ENCODE measurements at regions not wholly inside any gene's neighbourhood (a gene's known extent, or its start where the extent isn't known, plus 50 kb on each side); places are given as distances from the start of the nearest gene placed in this dataset.

DNA sequence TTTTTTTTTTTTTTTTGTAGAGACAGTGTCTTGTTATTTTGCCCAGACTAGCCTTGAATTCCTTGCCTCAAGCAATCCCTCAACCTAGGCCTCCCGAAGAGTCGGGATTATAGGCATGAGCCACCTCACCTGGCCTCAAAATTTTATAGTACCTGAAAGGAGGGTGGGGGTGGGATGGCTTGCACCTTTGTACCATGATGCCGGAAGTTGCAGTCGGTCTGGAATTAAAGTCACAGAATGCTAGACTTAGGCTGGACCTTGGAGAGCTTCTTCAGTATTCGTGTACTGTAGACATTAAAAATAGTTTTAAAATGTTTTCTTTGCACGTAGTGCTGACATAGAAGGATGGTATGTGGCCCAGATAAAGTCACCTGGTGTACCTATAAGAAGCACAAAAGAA, 280.9 kb downstream of the STIM2 start:
- Mint-ChIP-seq H3K27me3 (ENCODE audit: low read depth) (peaks cover 2% of the 10 kb centered on the region), H3K9me3 (peaks cover 4% of the 10 kb centered on the region), H3K36me3 (ENCODE audit: insufficient read depth) (no peaks in the 10 kb centered on the region), H3K4me1 (ENCODE audit: low read depth) (no peaks in the 10 kb centered on the region), H3K4me3 (no peak overlapping the region)
- DNase-seq (no peak), ATAC-seq (no peak)

DNA sequence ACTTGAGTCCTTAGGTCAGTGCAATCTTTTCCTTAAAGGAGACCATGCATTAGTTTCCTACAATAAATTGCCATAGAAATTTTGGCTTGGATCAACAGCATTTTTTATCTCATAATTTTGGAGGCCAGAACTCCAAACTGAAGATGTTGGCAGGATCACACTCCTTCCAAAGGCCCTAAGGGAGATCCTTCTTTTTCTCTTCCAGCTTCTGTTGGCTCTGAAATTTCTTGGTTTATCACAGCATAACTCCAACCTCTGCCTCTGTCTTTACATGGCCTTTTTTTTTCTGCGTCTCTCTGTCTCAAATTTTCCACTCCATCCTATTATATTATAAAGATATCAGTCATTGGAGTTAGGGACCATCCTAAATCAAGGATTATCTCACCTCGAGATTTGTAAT, 282.2 kb downstream of the STIM2 start:
- peaks cover 10% of the 10 kb centered on the region for H3K9me3 Mint-ChIP-seq
- peaks cover 2% of the 10 kb centered on the region for H3K27me3 Mint-ChIP-seq (ENCODE audit: low read depth)
- H3K4me3 Mint-ChIP-seq, result no peak overlapping the region
- DNase-seq (no peak), ATAC-seq (no peak)
- no peaks in the 10 kb centered on the region for H3K4me1 Mint-ChIP-seq (ENCODE audit: low read depth)
- H3K36me3 Mint-ChIP-seq (ENCODE audit: insufficient read depth), result no peaks in the 10 kb centered on the region

DNA sequence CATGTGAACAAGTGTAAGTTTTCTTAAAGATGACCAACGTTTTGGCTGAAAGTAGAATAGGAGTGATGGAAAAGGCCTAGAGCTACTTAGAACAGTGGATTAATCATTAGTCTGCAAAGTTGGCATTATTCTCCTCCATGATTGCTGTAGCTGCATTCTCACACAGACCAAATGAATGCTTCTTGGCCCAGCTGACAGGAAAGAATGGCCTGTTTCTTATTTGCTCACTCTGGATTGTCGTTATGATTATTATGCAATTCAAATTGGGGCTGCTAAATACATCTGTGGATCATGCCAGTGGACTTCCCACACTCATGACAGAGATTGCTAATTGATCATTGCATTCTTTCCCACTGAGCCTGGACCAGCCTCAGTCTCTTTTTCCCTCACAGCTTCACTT, 285.0 kb downstream of the STIM2 start:
- Mint-ChIP-seq H3K4me3 (no peak overlapping the region), H3K36me3 (ENCODE audit: insufficient read depth) (no peaks in the 10 kb centered on the region), H3K4me1 (ENCODE audit: low read depth) (no peaks in the 10 kb centered on the region), H3K9me3 (peaks cover 6% of the 10 kb centered on the region), H3K27me3 (ENCODE audit: low read depth) (peaks cover 2% of the 10 kb centered on the region)
- ATAC-seq (no peak), DNase-seq (no peak)

DNA sequence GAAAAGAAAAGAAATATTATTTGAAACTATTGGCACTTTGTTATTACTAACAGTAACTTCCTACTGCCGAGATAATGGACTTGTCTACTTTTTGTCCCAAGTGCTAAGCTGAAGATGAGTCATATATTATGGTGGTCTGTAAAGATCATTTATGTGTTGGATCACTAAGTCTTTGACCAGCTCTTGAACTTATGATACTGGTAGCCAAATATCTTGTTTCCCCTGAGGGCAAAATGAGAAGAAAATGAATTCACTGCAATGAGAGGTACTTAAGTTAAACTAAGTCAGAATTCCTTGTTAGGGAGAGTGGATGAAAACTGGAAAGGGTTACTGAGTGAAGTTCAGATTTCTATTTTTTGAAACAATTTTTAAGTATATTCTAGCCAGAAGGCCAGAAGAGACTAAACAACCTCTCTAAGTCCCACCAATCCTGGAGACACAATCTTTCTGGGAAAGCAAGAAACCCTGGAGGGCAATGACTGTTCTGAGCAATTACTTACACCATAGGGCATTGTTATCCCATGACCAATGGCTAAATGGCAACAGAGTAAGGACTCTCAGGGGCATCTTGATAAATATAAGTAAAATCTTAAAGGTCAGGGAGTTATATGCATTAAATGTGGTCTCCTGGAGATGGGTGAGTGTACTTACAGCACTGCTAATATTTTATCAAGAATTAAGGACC, 287.7 kb downstream of the STIM2 start:
- Mint-ChIP-seq H3K36me3 (ENCODE audit: insufficient read depth) (no peaks in the 10 kb centered on the region), H3K9me3 (peaks cover 6% of the 10 kb centered on the region), H3K4me1 (ENCODE audit: low read depth) (no peaks in the 10 kb centered on the region), H3K4me3 (no peak overlapping the region), H3K27me3 (ENCODE audit: low read depth) (peaks cover 6% of the 10 kb centered on the region)
- ATAC-seq (no peak), DNase-seq (no peak)

DNA sequence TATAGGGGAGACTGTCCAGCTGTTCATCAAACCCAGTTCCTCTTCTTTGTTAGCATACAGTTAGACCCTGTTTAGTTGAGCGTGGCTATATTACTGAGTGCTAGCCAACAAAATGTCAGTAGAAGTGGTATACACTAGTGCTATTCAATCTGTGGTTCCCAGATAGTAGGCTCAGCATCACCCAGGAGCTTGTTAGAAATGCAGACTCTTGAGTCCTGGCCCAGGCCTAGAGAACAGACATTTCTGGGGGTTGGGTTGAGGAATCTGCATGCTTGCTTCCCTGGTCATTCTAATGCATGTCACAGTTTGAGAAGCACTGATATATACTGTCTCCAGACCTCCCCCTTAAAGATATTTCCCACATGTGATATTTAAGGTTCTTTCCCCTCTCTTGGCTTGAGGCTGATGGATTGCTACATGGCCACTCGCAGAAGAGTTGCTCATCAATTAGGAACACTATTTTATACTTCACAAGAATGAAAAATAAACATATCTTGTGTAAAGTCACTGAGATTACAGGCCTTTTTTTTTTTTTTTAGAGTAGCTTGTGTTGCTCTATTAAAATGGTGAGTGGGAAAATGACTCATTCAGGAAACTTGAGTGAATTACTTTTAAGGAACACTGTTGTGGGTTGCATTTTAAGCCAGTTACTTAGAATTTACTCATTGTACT, 289.0 kb downstream of the STIM2 start:
- ATAC-seq (no peak), DNase-seq (no peak)
- Mint-ChIP-seq H3K4me3 (no peak overlapping the region), H3K4me1 (ENCODE audit: low read depth) (no peaks in the 10 kb centered on the region), H3K27me3 (ENCODE audit: low read depth) (peaks cover 3% of the 10 kb centered on the region), H3K36me3 (ENCODE audit: insufficient read depth) (no peaks in the 10 kb centered on the region), H3K9me3 (peaks cover 6% of the 10 kb centered on the region)

DNA sequence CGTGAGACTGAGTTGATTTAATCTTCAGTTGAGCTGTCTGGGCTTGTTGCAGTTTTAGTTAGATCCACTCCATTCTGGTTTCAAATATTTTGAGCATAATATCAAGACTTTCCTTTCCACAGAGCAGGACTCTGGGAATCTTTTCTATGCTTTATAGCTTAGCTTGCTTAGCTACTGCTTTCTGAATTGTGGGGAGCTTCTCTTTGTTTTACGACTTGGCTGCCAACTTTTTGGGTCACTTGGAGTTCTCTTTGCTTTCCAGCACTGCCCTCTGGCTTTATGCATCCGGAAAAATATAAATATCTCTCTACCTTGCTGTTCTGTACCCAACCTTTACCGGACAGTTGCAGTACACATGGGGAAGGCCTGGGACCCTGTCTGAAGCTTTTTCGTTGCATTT, 292.1 kb downstream of the STIM2 start:
- Mint-ChIP-seq H3K9me3 (no peaks in the 10 kb centered on the region), H3K4me1 (ENCODE audit: low read depth) (no peaks in the 10 kb centered on the region), H3K27me3 (ENCODE audit: low read depth) (peaks cover 8% of the 10 kb centered on the region), H3K4me3 (no peak overlapping the region), H3K36me3 (ENCODE audit: insufficient read depth) (no peaks in the 10 kb centered on the region)
- no peak for ATAC-seq
- no peak for DNase-seq

DNA sequence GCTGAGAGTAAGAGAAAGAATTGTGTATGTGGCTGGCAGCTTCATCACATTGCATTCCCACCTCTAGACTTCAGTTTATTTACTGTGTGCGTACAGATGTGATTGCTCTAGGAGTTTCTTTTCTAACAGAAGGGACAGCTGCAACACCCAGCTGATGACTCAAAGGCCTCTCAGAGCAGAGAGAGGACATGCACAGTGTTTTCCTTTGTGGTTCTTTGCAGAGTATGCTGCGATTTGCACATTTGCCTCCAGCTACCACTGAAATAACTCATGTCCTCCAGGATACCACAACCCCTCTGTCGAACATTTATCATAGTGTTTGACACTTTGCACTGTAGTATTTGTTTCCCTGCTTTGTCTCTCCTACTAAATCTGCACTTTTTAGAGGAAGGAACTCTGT, 294.1 kb downstream of the STIM2 start:
- DNase-seq (no peak), ATAC-seq (no peak)
- H3K36me3 Mint-ChIP-seq (ENCODE audit: insufficient read depth), result no peaks in the 10 kb centered on the region
- peaks cover 8% of the 10 kb centered on the region for H3K27me3 Mint-ChIP-seq (ENCODE audit: low read depth)
- no peaks in the 10 kb centered on the region for H3K4me1 Mint-ChIP-seq (ENCODE audit: low read depth)
- H3K4me3 Mint-ChIP-seq, result no peak overlapping the region
- H3K9me3 Mint-ChIP-seq, result no peaks in the 10 kb centered on the region

DNA sequence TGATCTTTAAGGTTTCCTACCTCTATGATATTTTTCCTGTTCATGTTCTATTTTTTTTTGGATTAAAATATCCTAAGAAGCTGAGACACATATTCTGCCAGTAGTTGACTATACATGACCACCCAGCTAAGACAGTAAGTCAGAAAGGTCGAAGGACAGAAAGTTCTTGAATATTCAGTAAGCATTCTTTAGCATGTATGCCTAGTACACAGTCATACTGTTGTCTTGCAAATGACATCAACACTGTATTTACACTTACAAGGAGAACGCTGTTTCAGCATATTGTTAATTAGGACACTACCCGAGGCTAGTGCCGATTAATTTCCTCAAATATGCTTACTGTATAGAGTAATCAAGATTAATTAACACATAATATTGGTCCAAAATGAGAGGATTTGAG, 300.6 kb downstream of the STIM2 start:
- no peak for ATAC-seq
- no peak for DNase-seq
- Mint-ChIP-seq H3K4me1 (ENCODE audit: low read depth) (no peaks in the 10 kb centered on the region), H3K36me3 (ENCODE audit: insufficient read depth) (no peaks in the 10 kb centered on the region), H3K4me3 (no peak overlapping the region), H3K27me3 (ENCODE audit: low read depth) (peaks cover 5% of the 10 kb centered on the region), H3K9me3 (no peaks in the 10 kb centered on the region)

DNA sequence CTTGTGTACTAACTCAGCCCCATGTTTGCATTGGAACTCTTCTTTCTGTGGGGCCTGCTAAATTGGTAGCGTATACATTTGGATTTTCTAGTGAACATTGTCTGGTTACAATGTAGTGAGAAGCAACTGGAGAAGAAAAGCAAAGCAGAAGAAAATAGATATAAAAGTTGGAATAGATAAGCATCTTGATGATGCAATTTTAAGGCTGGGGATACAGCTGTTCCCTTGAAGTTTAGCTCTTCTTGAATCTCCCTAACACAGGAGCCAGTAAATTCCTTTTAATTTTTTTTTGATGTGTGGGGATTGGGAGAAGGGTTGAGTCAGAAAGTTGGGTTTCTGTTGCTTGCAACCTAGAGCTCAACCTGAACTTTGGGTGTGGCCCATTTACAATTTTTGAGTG, 308.1 kb downstream of the STIM2 start:
- no peaks in the 10 kb centered on the region for H3K4me1 Mint-ChIP-seq (ENCODE audit: low read depth)
- H3K9me3 Mint-ChIP-seq, result no peaks in the 10 kb centered on the region
- no peak overlapping the region for H3K4me3 Mint-ChIP-seq
- H3K36me3 Mint-ChIP-seq (ENCODE audit: insufficient read depth), result no peaks in the 10 kb centered on the region
- no peaks in the 10 kb centered on the region for H3K27me3 Mint-ChIP-seq (ENCODE audit: low read depth)
- no peak for DNase-seq
- ATAC-seq, result no peak

DNA sequence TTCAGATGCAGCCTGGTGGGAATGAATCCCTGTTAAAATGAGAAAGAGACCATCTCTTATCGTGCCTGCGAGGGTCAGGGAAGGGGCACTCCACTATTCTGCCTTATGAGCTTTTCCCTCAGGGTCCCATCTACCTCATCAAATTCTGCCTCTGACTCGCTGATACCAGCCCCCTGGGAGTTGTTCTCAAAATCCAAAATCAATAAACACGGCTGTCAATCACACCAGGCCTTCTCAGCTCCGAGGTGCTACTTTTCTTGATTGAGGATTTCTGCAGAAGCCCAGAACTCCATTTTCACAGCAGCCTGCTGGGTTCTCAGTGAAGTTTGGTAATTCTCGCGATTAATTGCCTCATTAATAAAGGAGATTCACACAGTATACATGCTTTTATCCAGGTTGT, 312.6 kb downstream of the STIM2 start:
- H3K4me3 Mint-ChIP-seq, result no peak overlapping the region
- DNase-seq (no peak), ATAC-seq (no peak)
- peaks cover 4% of the 10 kb centered on the region for H3K9me3 Mint-ChIP-seq
- H3K36me3 Mint-ChIP-seq (ENCODE audit: insufficient read depth), result no peaks in the 10 kb centered on the region
- no peaks in the 10 kb centered on the region for H3K4me1 Mint-ChIP-seq (ENCODE audit: low read depth)
- peaks cover 5% of the 10 kb centered on the region for H3K27me3 Mint-ChIP-seq (ENCODE audit: low read depth)

DNA sequence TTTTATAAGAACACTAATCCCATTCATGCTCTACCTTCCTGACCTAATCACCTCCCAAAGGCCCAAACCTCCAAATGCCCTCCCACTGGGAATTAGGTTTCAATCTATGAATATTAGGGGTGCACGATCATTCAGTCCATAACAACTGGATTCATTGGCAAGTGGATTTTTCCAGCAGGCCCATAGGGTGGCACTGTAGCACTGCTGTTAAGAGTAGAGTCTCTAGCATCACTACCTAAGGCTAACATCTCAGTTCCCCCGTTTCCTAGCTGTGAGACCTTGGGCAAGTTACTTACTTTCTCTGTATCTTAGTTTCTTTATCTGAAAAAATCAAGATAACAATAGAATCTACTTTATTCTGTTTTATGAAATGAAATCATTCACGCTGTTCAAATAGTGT, 315.8 kb downstream of the STIM2 start:
- no peak for DNase-seq
- ATAC-seq, result no peak

DNA sequence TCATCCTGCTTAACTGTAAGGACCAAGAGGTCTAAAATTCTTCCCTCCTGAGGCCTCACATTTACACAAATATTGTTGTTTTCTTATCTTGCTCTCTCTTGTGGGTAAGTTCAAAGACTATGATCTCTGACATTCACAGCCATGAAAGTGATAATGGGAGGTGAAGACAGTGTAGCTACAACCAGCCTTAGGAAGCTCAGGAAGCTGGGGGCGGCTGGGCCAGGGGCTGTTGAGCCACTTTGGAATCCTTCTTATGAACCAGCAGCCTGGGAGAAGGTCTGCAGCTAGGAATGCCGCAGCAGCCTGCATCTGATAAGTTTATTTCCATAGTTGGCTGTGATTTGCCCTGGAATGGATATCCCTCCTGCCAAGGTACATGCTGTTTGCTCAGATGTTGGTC, 316.2 kb downstream of the STIM2 start:
- Mint-ChIP-seq H3K27me3 (ENCODE audit: low read depth) (peaks cover 5% of the 10 kb centered on the region), H3K36me3 (ENCODE audit: insufficient read depth) (no peaks in the 10 kb centered on the region), H3K4me3 (no peak overlapping the region), H3K9me3 (peaks cover 4% of the 10 kb centered on the region), H3K4me1 (ENCODE audit: low read depth) (no peaks in the 10 kb centered on the region)
- ATAC-seq, result no peak
- no peak for DNase-seq

More for the DNA sequence above, 315.8 kb downstream of the STIM2 start:
- H3K4me3 Mint-ChIP-seq, result no peak overlapping the region
- peaks cover 4% of the 10 kb centered on the region for H3K9me3 Mint-ChIP-seq
- H3K27me3 Mint-ChIP-seq (ENCODE audit: low read depth), result peaks cover 5% of the 10 kb centered on the region
- no peaks in the 10 kb centered on the region for H3K36me3 Mint-ChIP-seq (ENCODE audit: insufficient read depth)
- no peaks in the 10 kb centered on the region for H3K4me1 Mint-ChIP-seq (ENCODE audit: low read depth)

DNA sequence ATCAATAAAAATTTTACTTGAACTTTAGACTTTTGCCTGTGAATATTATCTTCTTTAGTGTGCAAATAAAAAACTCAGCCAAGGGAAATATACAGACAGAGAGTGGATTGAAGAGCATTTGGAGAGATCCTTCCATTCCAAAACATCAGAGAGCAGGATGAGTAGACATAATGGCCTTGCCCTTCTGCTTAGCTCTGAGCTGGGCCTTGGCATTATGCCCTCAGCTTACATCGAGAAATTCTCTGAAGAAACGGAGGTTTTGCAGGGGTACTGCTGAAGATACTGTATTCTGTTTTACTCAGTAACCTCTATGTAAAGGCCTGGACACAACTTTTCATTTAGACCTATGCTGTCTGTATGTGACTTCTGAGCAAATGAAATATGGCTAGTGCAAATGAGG, 317.4 kb downstream of the STIM2 start:
- Mint-ChIP-seq H3K4me3 (no peak overlapping the region), H3K4me1 (ENCODE audit: low read depth) (no peaks in the 10 kb centered on the region), H3K9me3 (peaks cover 4% of the 10 kb centered on the region), H3K36me3 (ENCODE audit: insufficient read depth) (no peaks in the 10 kb centered on the region), H3K27me3 (ENCODE audit: low read depth) (peaks cover 5% of the 10 kb centered on the region)
- no peak for DNase-seq
- no peak for ATAC-seq

DNA sequence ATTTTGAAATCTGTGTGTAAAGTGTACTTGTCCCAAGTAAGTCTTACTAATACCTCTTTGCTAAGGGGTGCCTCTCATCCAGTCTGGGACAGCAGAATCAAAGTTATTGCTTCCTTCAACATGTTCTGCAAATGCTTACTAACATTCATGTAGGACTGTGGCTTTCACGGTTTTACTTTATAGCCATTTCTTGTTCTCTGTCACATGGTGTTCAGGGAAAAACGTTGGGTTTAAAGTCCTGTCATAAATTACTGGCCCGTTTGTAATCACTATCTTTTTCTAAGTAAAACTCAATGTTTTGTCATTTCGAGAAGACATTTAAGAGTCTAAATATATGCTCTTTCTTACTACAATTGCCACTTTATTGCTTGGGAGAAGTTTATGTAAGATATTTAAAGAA, 321.1 kb downstream of the STIM2 start:
- DNase-seq (no peak), ATAC-seq (no peak)
- no peaks in the 10 kb centered on the region for H3K4me1 Mint-ChIP-seq (ENCODE audit: low read depth)
- no peak overlapping the region for H3K4me3 Mint-ChIP-seq
- no peaks in the 10 kb centered on the region for H3K36me3 Mint-ChIP-seq (ENCODE audit: insufficient read depth)
- peaks cover 3% of the 10 kb centered on the region for H3K27me3 Mint-ChIP-seq (ENCODE audit: low read depth)
- H3K9me3 Mint-ChIP-seq, result no peaks in the 10 kb centered on the region

DNA sequence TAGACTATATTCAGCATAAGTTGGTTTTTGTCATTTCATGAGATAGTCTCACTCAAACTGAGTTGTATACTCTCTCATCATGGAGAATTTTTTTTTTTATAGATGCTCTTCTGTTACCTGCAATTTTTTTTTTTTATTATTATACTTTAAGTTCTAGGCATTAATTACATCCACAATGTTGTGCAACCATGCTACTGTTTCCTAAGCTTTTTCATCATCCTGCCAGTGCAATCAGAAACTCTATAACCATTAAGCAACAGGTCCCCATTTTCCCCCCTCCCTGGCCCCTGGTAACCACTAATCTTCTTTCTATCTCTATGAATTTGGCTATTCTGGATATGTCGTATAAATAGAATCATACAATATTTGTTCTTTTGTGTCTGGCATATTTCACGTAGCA, 321.6 kb downstream of the STIM2 start:
- Mint-ChIP-seq H3K27me3 (ENCODE audit: low read depth) (peaks cover 2% of the 10 kb centered on the region), H3K4me1 (ENCODE audit: low read depth) (no peaks in the 10 kb centered on the region), H3K36me3 (ENCODE audit: insufficient read depth) (no peaks in the 10 kb centered on the region), H3K9me3 (no peaks in the 10 kb centered on the region), H3K4me3 (no peak overlapping the region)
- DNase-seq (no peak), ATAC-seq (no peak)

All from activated T-cell treated with anti-CD3 and anti-CD28 coated beads, Interleukin-2, amount 50 U/mL, for 4 hours (primary cell).